CD14-positive monocyte (primary cell): ENCODE measurements at regions not wholly inside any gene's neighbourhood (a gene's known extent, or its start where the extent isn't known, plus 50 kb on each side); places are given as distances from the start of the nearest gene placed in this dataset.

Experiments
- DNase-seq, 3 donors: peaks; one replicate each; pipeline ENCODE4 v3.0.0-alpha.2; 2011 to 2022
- H2AFZ ChIP-seq: 2 replicates; pipeline ENCODE4 v1.6.0; 2012; ENCODE audit warnings: mild to moderate bottlenecking, low read depth, low read length, inconsistent platforms; ENCODE audit not compliant: insufficient read depth, poor library complexity, severe bottlenecking
- H3K27ac ChIP-seq, 2 donors: 1 replicate in 1 of 2; 2 replicates in 1 of 2; pipeline ENCODE4 v1.5.1; 2012 to 2013; ENCODE audit warnings: low read length in 2 of 2, control low read depth in 1 of 2, inconsistent platforms in 1 of 2, low read depth in 1 of 2, mild to moderate bottlenecking in 1 of 2
- H3K27me3 ChIP-seq, 2 donors: one replicate each; pipeline versions ENCODE4 v1.6.0 to v1.6.1; 2011 to 2013; ENCODE audit warnings: low read length in 2 of 2; ENCODE audit not compliant: control insufficient read depth in 2 of 2, insufficient read depth in 2 of 2
- H3K36me3 ChIP-seq, 2 donors: replicated peaks in 1 of 2; 1 replicate in 1 of 2; 2 replicates in 1 of 2; pipeline versions ENCODE4 v1.5.1 to v1.6.1; 2012 to 2013; ENCODE audit warnings: low read length in 2 of 2, control low read depth in 1 of 2, inconsistent platforms in 1 of 2, mild to moderate bottlenecking in 1 of 2; ENCODE audit not compliant: insufficient read depth in 2 of 2, control insufficient read depth in 1 of 2
- H3K4me1 ChIP-seq, 2 donors: 1 replicate in 1 of 2; 2 replicates in 1 of 2; pipeline versions ENCODE4 v1.5.1 to v1.6.1; 2012 to 2013; ENCODE audit warnings: low read length in 2 of 2, control low read depth in 1 of 2, inconsistent platforms in 1 of 2, mild to moderate bottlenecking in 1 of 2, moderate library complexity in 1 of 2; ENCODE audit not compliant: insufficient read depth in 2 of 2, control insufficient read depth in 1 of 2
- H3K4me2 ChIP-seq: replicated peaks from 2 replicates; pipeline ENCODE3; 2012; ENCODE audit warnings: low read length, moderate library complexity, mild to moderate bottlenecking; ENCODE audit not compliant: poor library complexity, severe bottlenecking; ENCODE audit errors: extremely low read depth
- H3K4me3 ChIP-seq, 3 experiments: fragments of 200-600 bp in 1 of 3; sonication (generic) in 1 of 3; replicated peaks in 1 of 3; 1 replicate in 2 of 3; 2 replicates in 1 of 3; pipeline ENCODE4 v1.5.1; 2011 to 2013; ENCODE audit warnings: low read length in 3 of 3, mild to moderate bottlenecking in 3 of 3, control low read depth in 2 of 3, low read depth in 2 of 3, inconsistent platforms in 1 of 3, moderate library complexity in 1 of 3
- H3K79me2 ChIP-seq: 2 replicates; pipeline ENCODE4 v1.6.0; 2012; ENCODE audit warnings: mild to moderate bottlenecking, control low read depth, inconsistent platforms, low read length, moderate library complexity; ENCODE audit not compliant: insufficient read depth
- H3K9ac ChIP-seq: 2 replicates; pipeline ENCODE4 v1.6.0; 2017; ENCODE audit warnings: low read length, mild to moderate bottlenecking; ENCODE audit not compliant: insufficient read depth, poor library complexity, severe bottlenecking
- H3K9me3 ChIP-seq, 2 donors: replicated peaks in 1 of 2; 1 replicate in 1 of 2; 2 replicates in 1 of 2; pipeline versions ENCODE4 v1.5.1 to v1.6.1; 2012 to 2013; ENCODE audit warnings: low read length in 2 of 2, control low read depth in 1 of 2; ENCODE audit not compliant: control insufficient read depth in 1 of 2, insufficient read depth in 1 of 2
- H4K20me1 ChIP-seq: 2 replicates; pipeline ENCODE4 v1.6.0; 2012; ENCODE audit warnings: mild to moderate bottlenecking, low read length, control low read depth, moderate library complexity; ENCODE audit not compliant: insufficient read depth
- H3K27ac Mint-ChIP-seq, 7 donors: one replicate each; pipeline ENCODE4 v1.8.0; 2020; ENCODE audit warnings: mild to moderate bottlenecking in 7 of 7, mixed read lengths in 7 of 7, moderate library complexity in 6 of 7, inconsistent platforms in 2 of 7
- H3K27me3 Mint-ChIP-seq, 3 donors: one replicate each; pipeline ENCODE4 v1.8.0; 2021 to 2022; ENCODE audit warnings: low read depth in 3 of 3, mild to moderate bottlenecking in 3 of 3, mixed read lengths in 3 of 3, moderate library complexity in 3 of 3, inconsistent platforms in 1 of 3
- H3K36me3 Mint-ChIP-seq, 2 donors: one replicate each; pipeline ENCODE4 v1.8.0; 2020; ENCODE audit warnings: mixed read lengths in 2 of 2, inconsistent platforms in 1 of 2, mild to moderate bottlenecking in 1 of 2
- H3K4me1 Mint-ChIP-seq: one replicate; pipeline ENCODE4 v1.8.0; 2020; ENCODE audit warnings: mild to moderate bottlenecking, mixed read lengths
- H3K4me3 Mint-ChIP-seq, 2 donors: one replicate each; pipeline ENCODE4 v1.8.0; 2020; ENCODE audit warnings: mild to moderate bottlenecking in 2 of 2, mixed read lengths in 2 of 2, moderate library complexity in 1 of 2
- H3K9me3 Mint-ChIP-seq, 7 donors: one replicate each; pipeline ENCODE4 v1.8.0; 2020 to 2022; ENCODE audit warnings: mixed read lengths in 7 of 7, mild to moderate bottlenecking in 6 of 7, moderate library complexity in 6 of 7, inconsistent platforms in 2 of 7
- WGBS: methylation state at CpG from one replicate; pipeline ENCODE4 v1.1.5; 2013; ENCODE audit warnings: missing lambda C conversion rate; ENCODE audit not compliant: insufficient coverage; 5-methylcytosine and 5-hydroxymethylcytosine counted together
- intact Hi-C, 2 donors: fragments of 100-400 bp; cut with micrococcal nuclease; formaldehyde crosslinking; loops; one replicate each; pipeline versions ENCODE4 v1.15.0 to v1.15.1; 2023
- TF ChIP-seq, protein P1 (sequence below): fragments of 200-600 bp; IDR thresholded peaks from one replicate; pipeline ENCODE4 v1.8.0; 2022; ENCODE audit warnings: antibody characterized with exemption, mild to moderate bottlenecking

DNA sequence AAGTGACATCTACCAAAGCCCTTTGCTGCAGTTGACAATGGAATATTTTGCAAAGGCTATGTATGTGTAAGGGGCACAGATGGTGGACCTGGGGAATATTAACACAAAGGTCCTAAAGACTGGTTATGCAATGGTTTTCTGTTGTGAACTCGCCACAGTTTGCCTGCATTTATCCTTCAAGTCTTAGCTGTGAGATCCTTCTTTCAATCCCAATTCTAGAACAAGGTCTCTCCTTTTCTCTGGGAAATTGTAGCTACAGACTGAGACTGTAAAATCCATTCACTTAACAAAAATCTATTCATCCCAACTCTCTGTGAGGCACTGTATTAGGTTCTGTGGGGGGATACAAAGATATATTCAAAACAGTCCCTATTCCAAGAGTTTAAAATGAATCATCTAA lies 250.4 kb downstream of the GPM6A start:
- H3K27ac Mint-ChIP-seq, result no peak overlapping the region
- no peaks in the 10 kb centered on the region for H3K36me3 Mint-ChIP-seq
- H4K20me1 ChIP-seq, result no peaks in the 10 kb centered on the region
- no peaks in the 10 kb centered on the region for H3K9me3 Mint-ChIP-seq
- H3K36me3 ChIP-seq, result no peaks in the 10 kb centered on the region
- H3K4me1 ChIP-seq, result no peaks in the 10 kb centered on the region
- no CpG with 5 or more reads among the region's 1 CpG for WGBS
- intact Hi-C loops, result no loop called here
- TF ChIP-seq, protein P1, sequence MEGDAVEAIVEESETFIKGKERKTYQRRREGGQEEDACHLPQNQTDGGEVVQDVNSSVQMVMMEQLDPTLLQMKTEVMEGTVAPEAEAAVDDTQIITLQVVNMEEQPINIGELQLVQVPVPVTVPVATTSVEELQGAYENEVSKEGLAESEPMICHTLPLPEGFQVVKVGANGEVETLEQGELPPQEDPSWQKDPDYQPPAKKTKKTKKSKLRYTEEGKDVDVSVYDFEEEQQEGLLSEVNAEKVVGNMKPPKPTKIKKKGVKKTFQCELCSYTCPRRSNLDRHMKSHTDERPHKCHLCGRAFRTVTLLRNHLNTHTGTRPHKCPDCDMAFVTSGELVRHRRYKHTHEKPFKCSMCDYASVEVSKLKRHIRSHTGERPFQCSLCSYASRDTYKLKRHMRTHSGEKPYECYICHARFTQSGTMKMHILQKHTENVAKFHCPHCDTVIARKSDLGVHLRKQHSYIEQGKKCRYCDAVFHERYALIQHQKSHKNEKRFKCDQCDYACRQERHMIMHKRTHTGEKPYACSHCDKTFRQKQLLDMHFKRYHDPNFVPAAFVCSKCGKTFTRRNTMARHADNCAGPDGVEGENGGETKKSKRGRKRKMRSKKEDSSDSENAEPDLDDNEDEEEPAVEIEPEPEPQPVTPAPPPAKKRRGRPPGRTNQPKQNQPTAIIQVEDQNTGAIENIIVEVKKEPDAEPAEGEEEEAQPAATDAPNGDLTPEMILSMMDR, result no peak
- no peak overlapping the region for H3K9ac ChIP-seq
- no peak overlapping the region for H3K4me3 Mint-ChIP-seq
- no peak overlapping the region for H3K4me3 ChIP-seq
- peaks cover 0 to 2% (median 1%) of the 10 kb centered on the region in 3 donors for H3K27me3 Mint-ChIP-seq
- H3K4me1 Mint-ChIP-seq, result no peaks in the 10 kb centered on the region
- no peaks in the 10 kb centered on the region for H3K27me3 ChIP-seq
- DNase-seq, result no peak
- H3K9me3 ChIP-seq, result no peaks in the 10 kb centered on the region
- H3K4me2 ChIP-seq, result no peak overlapping the region
- no peak overlapping the region for H3K27ac ChIP-seq
- H2AFZ ChIP-seq, result no peak overlapping the region
- no peaks in the 10 kb centered on the region for H3K79me2 ChIP-seq

DNA sequence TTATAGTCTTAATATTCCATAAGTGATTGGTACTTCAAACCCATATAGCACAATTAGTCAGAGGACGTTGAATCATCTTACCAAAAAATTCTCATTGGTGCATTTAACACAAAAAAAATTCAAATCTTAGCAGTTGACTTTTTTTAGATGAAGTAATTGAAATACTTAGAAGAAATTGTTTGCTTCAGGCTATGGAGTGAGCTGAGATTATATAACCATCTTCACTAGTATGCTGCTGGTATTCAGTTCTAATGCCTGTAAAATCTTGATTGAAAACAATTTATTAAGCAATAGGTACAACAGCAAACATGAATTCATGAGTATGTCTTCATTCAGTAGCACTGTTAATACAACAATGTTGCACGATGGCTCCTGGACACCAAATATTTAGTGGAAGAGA lies 250.0 kb downstream of the GPM6A start:
- no peaks in the 10 kb centered on the region for H3K36me3 ChIP-seq
- H2AFZ ChIP-seq, result no peak overlapping the region
- H3K9ac ChIP-seq, result no peak overlapping the region
- H3K27me3 ChIP-seq, result no peaks in the 10 kb centered on the region
- Mint-ChIP-seq H3K27me3 (peaks cover 0 to 2% (median 1%) of the 10 kb centered on the region in 3 donors), H3K4me1 (no peaks in the 10 kb centered on the region), H3K9me3 (no peaks in the 10 kb centered on the region), H3K4me3 (no peak overlapping the region), H3K36me3 (no peaks in the 10 kb centered on the region), H3K27ac (no peak overlapping the region)
- H3K4me1 ChIP-seq, result no peaks in the 10 kb centered on the region
- H3K4me2 ChIP-seq, result no peak overlapping the region
- no peak overlapping the region for H3K4me3 ChIP-seq
- TF ChIP-seq, protein P1, result no peak
- no peak overlapping the region for H3K27ac ChIP-seq
- no peaks in the 10 kb centered on the region for H3K9me3 ChIP-seq
- H4K20me1 ChIP-seq, result no peaks in the 10 kb centered on the region
- WGBS, result no CpG with 5 or more reads among the region's 2 CpGs
- intact Hi-C loops, result no loop called here
- no peak for DNase-seq
- H3K79me2 ChIP-seq, result no peaks in the 10 kb centered on the region
